WTC11 (cell line): ENCODE measurements at regions not wholly inside any gene's neighbourhood (a gene's known extent, or its start where the extent isn't known, plus 50 kb on each side); places are given as distances from the start of the nearest gene placed in this dataset.

ENCODE experiments used
- ATAC-seq: fragments of 200-7000 bp; cut with Tn5 transposase; 2 replicates; pipeline ENCODE4 v1.10.0; 2021; ENCODE audit warnings: mild to moderate bottlenecking, moderate library complexity
- CTCF ChIA-PET: fragments of 300-600 bp; sonication (Branson Sonifier 250); formaldehyde crosslinking; loops from one replicate; lab custom pipeline; 2021; ENCODE audit warnings: antibody characterized with exemption; lab: Charles Lee
- POLR2A ChIA-PET: fragments of 350-600 bp; sonication (Branson Sonifier 250); formaldehyde crosslinking; loops from one replicate; lab custom pipeline; 2021; ENCODE audit warnings: antibody characterized with exemption; lab: Charles Lee
- DNase-seq: peaks from one replicate; pipeline ENCODE4 v3.0.0; 2021; ENCODE audit warnings: low spot score
- H3K27ac Mint-ChIP-seq: 2 replicates; pipeline ENCODE4 v1.8.0; 2021; ENCODE audit warnings: mixed read lengths
- H3K27me3 Mint-ChIP-seq: 2 replicates; pipeline ENCODE4 v1.8.0; 2021; ENCODE audit warnings: low read depth, mild to moderate bottlenecking, moderate library complexity, mixed read lengths
- H3K36me3 Mint-ChIP-seq: 2 replicates; pipeline ENCODE4 v1.8.0; 2021; ENCODE audit warnings: mixed read lengths
- H3K4me1 Mint-ChIP-seq: 2 replicates; pipeline ENCODE4 v1.8.0; 2022; ENCODE audit warnings: mixed read lengths
- H3K4me3 Mint-ChIP-seq: 2 replicates; pipeline ENCODE4 v1.8.0; 2021; ENCODE audit warnings: mild to moderate bottlenecking, moderate library complexity, mixed read lengths
- H3K9me3 Mint-ChIP-seq: 2 replicates; pipeline ENCODE4 v1.8.0; 2021; ENCODE audit warnings: mixed read lengths
- ARID4B ChIP-seq: sonication (generic); formaldehyde crosslinking; IDR thresholded peaks from 2 replicates; pipeline ENCODE4 v1.8.0; 2023; ENCODE audit warnings: missing genetic modification reagents, mild to moderate bottlenecking, borderline replicate concordance
- E2F4 ChIP-seq: sonication (generic); formaldehyde crosslinking; IDR thresholded peaks from 2 replicates; pipeline ENCODE4 v1.8.1; 2022; ENCODE audit warnings: low read depth, mild to moderate bottlenecking, moderate library complexity, missing genetic modification reagents, borderline replicate concordance
- E2F5 ChIP-seq: sonication (generic); formaldehyde crosslinking; IDR thresholded peaks from 2 replicates; pipeline ENCODE4 v1.8.1; 2022; ENCODE audit warnings: mild to moderate bottlenecking, moderate library complexity, missing genetic modification reagents
- EMX1 ChIP-seq: fragments of 250-450 bp; sonication (Bioruptor Pico); IDR thresholded peaks from 2 replicates; pipeline ENCODE4 v1.8.0; 2021; ENCODE audit warnings: mild to moderate bottlenecking
- ERG ChIP-seq: fragments of 250-450 bp; sonication (Bioruptor Pico); IDR thresholded peaks from 2 replicates; pipeline ENCODE4 v1.8.0; 2021; ENCODE audit warnings: mild to moderate bottlenecking
- GRHL2 ChIP-seq: fragments of 250-450 bp; sonication (Bioruptor Pico); IDR thresholded peaks from 2 replicates; pipeline ENCODE4 v1.8.0; 2022; ENCODE audit warnings: mild to moderate bottlenecking, moderate library complexity; ENCODE audit not compliant: insufficient replicate concordance, severe bottlenecking
- HMGXB4 ChIP-seq: sonication (generic); formaldehyde crosslinking; IDR thresholded peaks from 2 replicates; pipeline ENCODE4 v1.8.1; 2023; ENCODE audit warnings: mild to moderate bottlenecking, moderate library complexity, missing genetic modification reagents
- JUN ChIP-seq: sonication (generic); formaldehyde crosslinking; IDR thresholded peaks from 2 replicates; pipeline ENCODE4 v1.8.0; 2023; ENCODE audit warnings: mild to moderate bottlenecking, missing genetic modification reagents
- KAT7 ChIP-seq: sonication (generic); formaldehyde crosslinking; IDR thresholded peaks from 2 replicates; pipeline ENCODE4 v1.8.1; 2023; ENCODE audit warnings: missing genetic modification reagents, mild to moderate bottlenecking, borderline replicate concordance
- NFE2L1 ChIP-seq: sonication (generic); formaldehyde crosslinking; IDR thresholded peaks from 2 replicates; pipeline ENCODE4 v1.8.1; 2023; ENCODE audit warnings: missing genetic modification reagents
- NR1H2 ChIP-seq: sonication (generic); formaldehyde crosslinking; IDR thresholded peaks from 2 replicates; pipeline ENCODE4 v1.9.0; 2021; ENCODE audit warnings: mild to moderate bottlenecking, moderate library complexity, missing genetic modification reagents
- RORB ChIP-seq: fragments of 250-450 bp; sonication (Bioruptor Pico); IDR thresholded peaks from 2 replicates; pipeline ENCODE4 v1.9.0; 2021; ENCODE audit warnings: mild to moderate bottlenecking
- SMAD4 ChIP-seq: sonication (generic); formaldehyde crosslinking; IDR thresholded peaks from 2 replicates; pipeline ENCODE4 v1.8.0; 2022; ENCODE audit warnings: mild to moderate bottlenecking, missing genetic modification reagents
- SOX15 ChIP-seq: fragments of 250-450 bp; sonication (Bioruptor Pico); IDR thresholded peaks from 2 replicates; pipeline ENCODE4 v1.9.0; 2021; ENCODE audit warnings: mild to moderate bottlenecking
- ZBTB21 ChIP-seq: sonication (generic); formaldehyde crosslinking; IDR thresholded peaks from 2 replicates; pipeline ENCODE4 v1.8.1; 2023; ENCODE audit warnings: mild to moderate bottlenecking, missing genetic modification reagents, borderline replicate concordance
- ZBTB43 ChIP-seq: sonication (generic); formaldehyde crosslinking; IDR thresholded peaks from 2 replicates; pipeline ENCODE4 v1.8.1; 2023; ENCODE audit warnings: mild to moderate bottlenecking, missing genetic modification reagents
- ZNF121 ChIP-seq: sonication (generic); formaldehyde crosslinking; IDR thresholded peaks from 2 replicates; pipeline ENCODE4 v1.8.0; 2023; ENCODE audit warnings: missing genetic modification reagents
- ZNF317 ChIP-seq: sonication (generic); formaldehyde crosslinking; IDR thresholded peaks from 2 replicates; pipeline ENCODE4 v1.8.1; 2023; ENCODE audit warnings: low read depth, mild to moderate bottlenecking, moderate library complexity, missing genetic modification reagents, borderline replicate concordance
- ZNF423 ChIP-seq: fragments of 250-450 bp; sonication (Bioruptor Pico); IDR thresholded peaks from 2 replicates; pipeline ENCODE4 v2.1.2; 2022; ENCODE audit warnings: mild to moderate bottlenecking, moderate library complexity
- ZNF671 ChIP-seq: fragments of 250-450 bp; sonication (Bioruptor Pico); IDR thresholded peaks from 2 replicates; pipeline ENCODE4 v1.8.0; 2021; ENCODE audit warnings: mild to moderate bottlenecking

GRCh38 chr1:182213163-182213562 is 151.7 kb upstream of the ZNF648 start (continued):
- TF ChIP-seq ARID4B (CRISPR knock-in tag): no peak
- TF ChIP-seq E2F5: no peak
- no peak for TF ChIP-seq SOX15 (CRISPR knock-in tag)
- TF ChIP-seq SMAD4: no peak

- ChIA-PET CTCF (interaction anchor here (1.0 kb wide), 1 partner anchor 14 kb away, joined by 3 read pairs; no protein-coding TSS in a partner anchor), POLR2A (no interaction called here)
- no peaks in the 10 kb centered on the region for H3K36me3 Mint-ChIP-seq
- DNase-seq (no peak), ATAC-seq (no peak)
- peaks cover 16% of the 10 kb centered on the region for H3K4me1 Mint-ChIP-seq
- H3K9me3 Mint-ChIP-seq: no peaks in the 10 kb centered on the region
- H3K27me3 Mint-ChIP-seq: no peaks in the 10 kb centered on the region
- H3K27ac Mint-ChIP-seq: no peak overlapping the region
- H3K4me3 Mint-ChIP-seq: no peak overlapping the region
- TF ChIP-seq ZNF121 (no peak), ERG (no peak), GRHL2 (no peak), E2F5 (no peak), ZNF317 (CRISPR knock-in tag) (no peak), RORB (no peak)
These were observed 149.9 kb upstream of the ZNF648 start for GRCh38 chr1:182211386-182211785.

GRCh38 chr1:182210417-182210816 is 148.9 kb upstream of the ZNF648 start:
- Mint-ChIP-seq H3K4me1 (peaks cover 22% of the 10 kb centered on the region), H3K9me3 (no peaks in the 10 kb centered on the region), H3K27me3 (no peaks in the 10 kb centered on the region)
- CTCF ChIA-PET: no interaction called here
- TF ChIP-seq SOX15 (CRISPR knock-in tag) (no peak), ZBTB43 (CRISPR knock-in tag) (no peak), ZNF423 (CRISPR knock-in tag) (no peak), EMX1 (no peak), JUN (no peak), ZNF671 (CRISPR knock-in tag) (no peak), HMGXB4 (CRISPR knock-in tag) (no peak), KAT7 (CRISPR knock-in tag) (no peak), GRHL2 (no peak), ZBTB21 (CRISPR knock-in tag) (no peak), NFE2L1 (CRISPR knock-in tag) (no peak), NR1H2 (no peak), E2F4 (CRISPR knock-in tag) (no peak)
- TF ChIP-seq, all 79 proteins: peak for 0
- Mint-ChIP-seq H3K4me3 (no peak overlapping the region), H3K36me3 (no peaks in the 10 kb centered on the region), H3K27ac (no peak overlapping the region)
- DNase-seq (no peak), ATAC-seq (no peak)
- POLR2A ChIA-PET: no interaction called here
